H54 (cell line): ENCODE measurements at regions not wholly inside any gene's neighbourhood (a gene's known extent, or its start where the extent isn't known, plus 50 kb on each side); places are given as distances from the start of the nearest gene placed in this dataset.

Experiments
- DNase-seq: peaks from one replicate; pipeline ENCODE4 v3.0.0; 2011; ENCODE audit warnings: low spot score, mixed read lengths; ENCODE audit not compliant: insufficient read length
- FAIRE-seq: peaks from 3 replicates; lab custom pipeline; 2011; peaks lifted over from hg19 to GRCh38; lab: Jason Lieb, UNC
- POLR2A ChIP-seq: IDR thresholded peaks from 2 replicates; pipeline ENCODE4 v1.6.1; 2011; ENCODE audit warnings: low read depth, mild to moderate bottlenecking, low read length

GRCh38 chr1:217090060-217090911, 367.1 kb upstream of the ESRRG start:
- FAIRE-seq: no peak
- DNase-seq: no peak
- no peak for TF ChIP-seq POLR2A

DNA sequence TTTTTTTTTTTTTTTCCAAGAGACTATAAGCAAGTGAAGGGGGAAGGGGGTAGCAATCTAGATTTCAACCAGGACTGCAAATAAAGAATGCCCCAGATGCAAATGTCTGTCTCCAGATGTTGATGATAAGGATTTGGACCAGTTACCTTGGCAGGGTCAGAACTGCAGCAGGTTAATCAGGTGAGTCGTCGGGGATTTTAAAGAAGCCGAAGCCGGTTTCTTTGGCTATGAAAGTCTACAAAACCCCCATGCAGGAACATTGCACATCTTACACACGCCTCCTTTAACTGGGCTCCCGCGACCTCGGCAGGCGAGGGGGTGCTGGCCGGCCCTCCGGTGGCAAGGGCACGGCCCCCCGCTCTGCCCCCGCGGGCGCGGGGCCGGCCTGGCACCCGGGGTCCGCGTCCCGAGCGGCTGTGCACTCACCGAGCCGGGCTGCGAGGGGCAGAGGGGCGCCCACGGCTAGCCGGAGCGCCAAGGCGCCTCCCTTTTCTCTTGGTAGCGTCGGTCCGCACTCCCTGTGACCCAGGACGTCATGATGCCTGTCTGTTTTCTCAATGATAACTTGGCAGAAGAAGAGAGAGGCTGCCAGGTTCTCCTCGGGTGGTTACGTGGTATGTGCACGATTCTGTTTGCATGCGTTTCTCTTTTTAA, 366.3 kb upstream of the ESRRG start:
- TF ChIP-seq POLR2A: no peak
- peak; percentile 32 for DNase-seq
- FAIRE-seq: no peak

DNA sequence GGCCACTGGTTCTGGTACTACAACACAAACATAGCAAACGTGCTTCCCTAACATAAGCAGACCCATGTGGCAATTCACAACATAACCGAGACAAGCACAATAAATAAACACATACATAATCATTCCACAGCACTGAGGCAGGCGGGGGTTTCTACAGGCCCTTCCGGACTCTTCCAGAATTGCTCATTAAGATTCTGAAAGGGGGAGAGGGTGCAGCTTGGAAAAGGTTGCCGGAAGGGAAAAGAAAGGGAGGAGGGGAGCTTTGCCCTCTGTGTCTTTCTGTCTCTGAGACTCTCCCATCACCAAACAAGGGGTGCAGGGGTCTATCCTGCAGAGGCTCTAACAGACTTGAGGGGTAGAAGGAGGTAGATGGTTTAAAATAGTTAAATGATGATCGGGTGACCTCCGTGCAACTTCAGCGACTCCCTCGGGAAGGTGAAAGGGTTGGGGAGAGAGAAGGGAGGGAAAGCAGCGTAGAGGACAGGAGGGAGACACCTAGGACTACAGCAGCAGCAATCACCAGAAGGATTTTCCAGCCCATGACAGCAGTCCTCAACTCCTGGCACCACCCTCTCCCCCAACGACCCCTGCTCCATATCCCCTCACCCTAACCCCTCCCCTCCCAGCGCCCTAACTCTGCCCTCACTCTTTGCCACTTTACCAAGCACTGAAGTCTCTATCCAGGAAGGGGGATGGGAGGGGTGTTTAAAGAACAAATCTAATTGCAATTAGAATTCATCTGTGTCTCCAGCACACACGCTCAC, 365.5 kb upstream of the ESRRG start:
- no peak for TF ChIP-seq POLR2A
- no peak for DNase-seq
- no peak for FAIRE-seq

- TF ChIP-seq POLR2A: no peak
- DNase-seq (no peak), FAIRE-seq (no peak)
Observed at GRCh38 chr1:217088011-217088410, 364.8 kb upstream of the ESRRG start.

DNA sequence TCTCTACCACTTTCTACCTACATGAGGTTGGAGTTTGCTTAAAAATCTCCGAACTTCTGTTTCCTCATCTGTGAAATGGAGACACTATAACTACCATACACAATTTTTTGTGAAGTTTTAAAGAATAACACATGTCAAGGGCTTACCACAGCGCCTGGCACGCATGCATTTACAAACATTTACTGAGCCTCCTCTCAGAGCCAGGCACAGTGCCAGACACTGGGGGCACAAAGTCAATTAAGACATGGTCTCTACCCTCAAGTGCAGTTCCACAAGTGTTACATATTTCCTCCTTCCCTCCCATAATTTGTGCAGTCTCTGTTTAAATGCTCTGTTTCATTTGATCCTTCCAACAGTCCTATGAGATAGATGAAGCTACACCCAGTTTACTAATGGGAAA, 356.4 kb upstream of the ESRRG start:
- DNase-seq (no peak), FAIRE-seq (no peak)
- no peak for TF ChIP-seq POLR2A

GRCh38 chr1:217078959-217079358, 355.7 kb upstream of the ESRRG start:
- DNase-seq: no peak
- FAIRE-seq: no peak
- TF ChIP-seq POLR2A: no peak

DNA sequence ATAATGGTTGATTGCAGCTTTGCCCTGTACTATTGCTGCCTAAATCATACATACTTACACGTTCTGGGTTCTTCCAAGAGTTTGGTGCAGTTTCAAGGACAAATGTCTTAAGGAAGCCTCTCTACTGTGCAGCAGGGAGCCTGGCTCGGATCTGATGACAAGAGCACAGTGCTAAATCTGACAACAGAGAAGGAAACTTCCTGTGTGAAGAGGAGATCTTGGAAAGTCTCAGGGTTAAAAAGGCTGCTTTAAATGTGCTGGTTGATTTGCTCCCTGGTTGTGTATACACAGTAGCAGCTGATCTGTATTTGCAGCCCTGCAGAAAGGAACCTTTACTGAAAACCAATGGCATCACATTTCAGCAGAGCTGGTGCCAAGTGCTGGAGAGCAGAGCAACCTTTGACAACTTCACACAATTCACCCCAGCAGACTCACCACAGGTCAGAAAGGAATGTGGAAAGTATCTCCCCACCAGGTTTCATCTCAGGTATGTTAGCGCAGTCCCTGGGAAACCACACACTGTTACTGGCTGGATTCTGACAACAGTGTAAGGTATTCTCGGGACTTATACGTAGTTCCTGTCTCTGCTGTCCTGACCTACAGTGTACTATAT, 355.0 kb upstream of the ESRRG start:
- FAIRE-seq (no peak), DNase-seq (no peak)
- no peak for TF ChIP-seq POLR2A

GRCh38 chr1:217077426-217077825, 354.2 kb upstream of the ESRRG start:
- no peak for TF ChIP-seq POLR2A
- no peak for DNase-seq
- no peak for FAIRE-seq

GRCh38 chr1:217076902-217077301, 353.7 kb upstream of the ESRRG start:
- no peak for DNase-seq
- no peak for FAIRE-seq
- no peak for TF ChIP-seq POLR2A

DNA sequence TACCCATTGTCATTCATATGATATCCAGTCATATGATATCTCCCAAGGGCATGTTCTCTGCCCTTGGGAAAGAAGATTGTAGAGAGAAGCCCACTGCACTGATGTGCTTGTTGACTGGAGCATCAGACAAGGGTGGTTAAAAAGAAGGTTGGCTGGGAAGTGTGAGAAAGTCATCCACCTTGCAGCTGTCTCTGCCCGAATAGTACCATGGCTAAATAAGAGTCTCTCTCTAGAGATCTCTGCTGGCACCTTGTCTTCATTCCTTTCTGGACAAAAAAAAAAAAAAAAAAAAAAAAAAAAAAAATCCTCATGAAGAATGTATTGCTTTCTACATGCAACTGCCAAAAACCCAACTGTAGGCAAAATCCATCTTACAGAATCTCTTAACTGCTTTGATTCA, 349.7 kb upstream of the ESRRG start:
- no peak for TF ChIP-seq POLR2A
- FAIRE-seq: no peak
- no peak for DNase-seq

DNA sequence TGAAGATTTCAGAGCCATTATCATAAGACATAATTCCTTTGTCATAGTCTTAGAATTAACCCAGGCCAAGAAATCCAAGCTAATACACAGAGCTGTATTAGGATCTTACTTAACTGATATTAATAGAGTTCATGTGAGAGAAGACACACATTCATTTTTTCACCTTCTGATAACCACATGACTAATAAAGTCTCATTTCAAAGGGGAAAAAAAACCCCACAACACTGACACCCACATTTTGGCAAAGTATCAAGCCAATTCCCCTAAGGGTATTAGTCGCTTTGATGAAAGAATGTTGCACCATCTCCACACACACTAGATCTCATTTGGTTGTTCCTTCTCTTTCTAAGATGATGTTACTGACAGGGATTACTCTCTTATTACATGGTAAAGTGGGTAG, 344.4 kb upstream of the ESRRG start:
- DNase-seq (no peak), FAIRE-seq (no peak)
- TF ChIP-seq POLR2A: no peak

DNA sequence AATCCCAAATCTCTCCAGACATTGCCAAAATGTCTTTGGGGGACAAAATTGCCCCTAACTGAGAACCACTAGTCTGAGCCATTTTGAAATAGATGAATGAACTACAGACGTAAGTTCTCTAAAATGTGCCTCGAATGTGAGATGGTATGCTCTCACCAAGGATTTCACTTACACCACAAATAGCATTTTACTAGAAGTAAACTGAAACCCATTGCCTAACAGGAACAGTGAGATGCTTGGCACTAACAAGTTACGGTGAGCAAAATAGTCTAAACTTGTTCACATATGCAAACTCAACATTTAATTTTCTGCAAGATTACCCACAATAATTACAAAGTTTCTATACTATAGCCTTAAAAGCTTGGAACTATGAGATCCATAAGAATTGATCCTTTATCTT, 343.6 kb upstream of the ESRRG start:
- FAIRE-seq (no peak), DNase-seq (no peak)
- no peak for TF ChIP-seq POLR2A

- DNase-seq (no peak), FAIRE-seq (no peak)
- no peak for TF ChIP-seq POLR2A
Observed at GRCh38 chr1:217063172-217063908, 340.1 kb upstream of the ESRRG start.
